ENCODE measurements at regions not wholly inside any gene's neighbourhood (a gene's known extent, or its start where the extent isn't known, plus 50 kb on each side); places are given as distances from the start of the nearest gene placed in this dataset.
A peak's percentile ranks its signal among the peaks of the same experiment; 100 is the strongest.
"Not testable (repeated sequence)": the region's sequence is repeated elsewhere in the genome, so short reads cannot be mapped to it uniquely, and the experiment has no call there.

DNA sequence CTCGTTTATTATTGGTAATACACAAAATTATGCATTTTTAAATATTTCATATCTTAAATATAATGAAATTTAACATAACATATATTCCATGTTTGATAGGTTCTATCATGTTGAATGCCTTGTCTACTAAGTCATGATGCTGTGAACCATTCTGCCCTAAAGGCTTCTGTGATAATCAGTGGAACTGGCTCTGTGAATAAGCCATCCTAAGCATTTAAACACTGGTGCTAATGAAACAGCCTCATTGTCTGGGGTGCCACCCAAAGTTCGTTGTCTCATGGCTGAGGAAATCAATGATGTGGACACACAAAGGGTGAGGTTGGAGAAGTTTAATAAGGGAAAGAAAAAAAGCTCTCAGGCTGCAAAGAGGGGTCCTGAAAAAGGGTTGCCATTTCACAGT lies 264.7 kb upstream of the ZRANB2 start:
- DNase-seq (ENCODE audit: low read depth): no peak

DNA sequence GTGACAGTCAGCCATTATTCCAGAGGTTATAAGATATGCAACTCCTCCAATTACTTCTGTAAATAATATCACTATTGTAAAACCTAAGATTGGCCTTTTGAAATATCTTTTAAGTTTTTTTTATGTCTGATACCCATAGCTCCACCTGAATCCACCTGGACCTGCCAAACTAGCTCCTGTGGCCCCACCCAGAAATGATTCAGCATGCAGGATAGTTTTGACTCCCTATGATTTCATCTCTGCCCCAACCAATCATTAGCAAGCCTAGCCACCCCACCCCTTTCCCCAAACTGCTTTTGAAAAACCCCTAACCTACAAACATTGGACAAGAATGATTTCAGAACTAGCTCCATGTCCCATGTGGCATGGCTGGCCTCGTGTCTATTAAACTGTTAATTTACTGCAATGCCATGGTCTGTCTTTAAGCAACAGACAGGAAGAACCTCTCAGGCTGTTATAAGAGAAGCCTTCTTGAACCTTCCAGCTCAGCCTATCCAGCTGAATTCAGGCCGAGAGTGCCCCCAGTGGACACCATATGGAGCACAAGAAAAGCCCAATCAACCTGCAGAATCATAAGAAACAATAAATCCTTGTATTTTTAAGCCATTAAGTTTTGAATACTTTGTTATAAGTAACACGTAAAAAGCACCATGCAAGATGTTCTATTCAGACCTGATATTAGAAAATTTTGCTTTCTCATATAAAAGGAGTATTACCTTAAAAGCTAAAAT lies 263.0 kb upstream of the ZRANB2 start:
- no peak for DNase-seq (ENCODE audit: low read depth)

DNA sequence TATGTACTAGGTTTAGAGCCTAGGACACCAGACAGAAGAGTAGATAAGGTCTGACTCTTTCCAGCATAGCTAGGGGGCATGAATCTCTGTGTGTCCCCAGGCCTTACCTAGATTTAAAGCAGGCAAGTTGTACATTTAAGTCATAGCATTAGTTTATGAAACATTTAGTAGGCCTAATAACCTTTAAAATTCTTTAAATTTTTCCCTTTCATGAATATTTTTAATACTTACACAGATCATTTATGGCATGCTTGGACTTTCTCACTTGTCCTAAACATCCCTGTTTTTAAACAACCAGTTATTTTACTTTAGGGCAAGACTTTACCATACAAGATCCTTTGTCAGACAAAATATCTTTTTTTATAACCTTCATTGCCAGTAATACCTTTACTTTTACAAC lies 258.4 kb upstream of the ZRANB2 start:
- no peak for DNase-seq (ENCODE audit: low read depth)

DNA sequence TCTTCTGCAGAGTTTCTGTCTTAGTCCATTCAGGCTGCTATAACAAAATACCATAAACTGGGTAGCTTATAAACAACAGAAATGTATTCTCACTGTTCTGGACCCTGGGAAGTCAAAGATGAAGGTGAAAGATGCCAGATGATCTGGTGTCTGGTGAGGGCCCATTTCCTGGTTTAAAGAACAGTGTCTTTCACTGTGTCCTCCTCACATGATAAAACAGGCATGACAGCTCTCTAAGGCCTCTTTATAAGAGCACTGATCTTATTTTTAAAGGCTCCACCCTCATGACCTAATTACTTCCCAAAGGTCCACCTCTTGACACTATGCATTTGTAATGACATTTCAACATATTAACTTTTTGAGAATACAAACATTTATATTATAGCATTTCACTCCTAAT lies 250.2 kb upstream of the ZRANB2 start:
- DNase-seq (ENCODE audit: low read depth): no peak

DNA sequence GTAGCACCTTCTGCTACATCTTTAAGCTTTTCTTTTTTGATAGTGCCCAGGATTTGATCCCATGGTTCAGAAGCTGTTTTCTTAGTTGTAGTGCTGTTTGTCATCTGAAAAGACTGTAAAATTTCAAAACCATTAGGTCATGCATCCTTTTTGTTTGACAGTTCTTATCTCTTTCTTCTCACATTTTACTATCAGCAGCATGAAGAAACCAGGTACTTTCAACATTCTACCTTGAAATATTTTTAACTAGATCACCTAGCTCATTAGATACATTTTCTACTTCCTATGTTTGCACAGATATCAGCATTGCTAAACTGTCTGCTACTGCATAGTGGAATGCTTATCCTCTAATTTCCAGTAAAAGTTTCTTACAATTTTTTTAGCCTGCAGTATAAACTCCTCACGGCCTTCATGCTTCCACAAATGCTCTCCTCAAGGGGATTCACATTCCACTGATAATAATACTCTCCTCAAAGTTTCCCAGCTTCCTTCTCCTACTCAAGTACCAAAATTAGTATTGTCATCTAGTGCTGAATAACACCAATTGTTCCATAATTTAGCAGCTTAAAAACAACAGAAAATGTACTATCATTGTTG lies 243.9 kb upstream of the ZRANB2 start:
- DNase-seq (ENCODE audit: low read depth): no peak

DNA sequence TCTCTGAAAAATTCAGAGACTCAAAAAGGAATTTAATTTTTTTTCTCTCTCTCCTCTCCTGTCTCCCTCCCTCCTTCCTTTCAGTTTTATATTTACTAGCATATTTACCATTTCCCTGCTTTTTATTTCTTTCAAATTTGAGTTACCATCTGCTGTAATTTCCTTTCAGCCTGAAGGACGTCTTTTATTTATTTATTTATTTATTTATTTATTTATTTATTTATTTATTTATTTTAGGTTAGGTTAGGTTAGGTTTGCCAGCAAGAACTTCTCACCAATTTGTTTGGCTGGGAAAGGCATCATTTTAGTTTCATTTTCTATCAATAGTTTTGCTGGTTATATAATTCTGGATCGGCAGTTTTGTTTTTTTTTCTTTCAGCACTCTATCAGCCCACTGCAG lies 231.7 kb upstream of the ZRANB2 start:
- no peak for DNase-seq (ENCODE audit: low read depth)

DNA sequence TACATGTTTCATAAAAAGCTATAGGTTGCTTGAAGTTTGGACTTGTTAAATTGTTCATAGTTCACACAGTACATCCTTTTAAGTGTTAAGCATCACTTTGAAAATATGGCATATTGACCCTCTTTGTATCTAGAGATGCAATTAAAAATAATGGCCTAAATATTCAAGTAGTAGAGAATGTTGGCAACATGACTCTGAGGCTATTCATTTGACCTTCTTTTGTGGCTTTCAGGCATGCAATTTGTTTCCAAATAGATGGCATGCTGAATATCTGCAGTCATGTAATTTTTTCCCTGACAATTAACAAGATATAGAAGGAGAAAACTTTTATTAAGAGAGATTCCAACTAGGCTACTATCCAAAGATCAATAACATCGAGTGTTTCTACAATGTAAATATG lies 230.5 kb upstream of the ZRANB2 start:
- DNase-seq (ENCODE audit: low read depth): no peak

DNA sequence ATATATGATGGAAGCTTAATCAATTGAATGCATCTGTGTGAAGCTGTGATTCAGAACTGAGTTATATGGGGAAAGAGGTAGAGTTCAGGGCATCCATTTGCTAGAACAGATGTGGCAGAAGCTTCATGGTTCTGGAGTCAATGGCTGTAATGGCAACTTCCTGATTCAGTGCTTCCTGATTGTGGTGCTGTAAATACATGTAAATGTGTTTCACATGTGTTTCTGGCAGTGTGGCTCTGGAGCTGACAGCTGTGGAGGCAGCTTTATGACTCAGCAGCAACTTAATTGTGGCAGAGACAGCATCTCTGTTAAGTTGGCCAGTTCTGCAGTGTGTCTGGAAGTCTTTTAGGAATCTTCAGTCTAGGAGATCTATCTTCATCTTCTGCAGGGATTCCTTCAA lies 226.6 kb upstream of the ZRANB2 start:
- DNase-seq (ENCODE audit: low read depth): peak; percentile 9

DNA sequence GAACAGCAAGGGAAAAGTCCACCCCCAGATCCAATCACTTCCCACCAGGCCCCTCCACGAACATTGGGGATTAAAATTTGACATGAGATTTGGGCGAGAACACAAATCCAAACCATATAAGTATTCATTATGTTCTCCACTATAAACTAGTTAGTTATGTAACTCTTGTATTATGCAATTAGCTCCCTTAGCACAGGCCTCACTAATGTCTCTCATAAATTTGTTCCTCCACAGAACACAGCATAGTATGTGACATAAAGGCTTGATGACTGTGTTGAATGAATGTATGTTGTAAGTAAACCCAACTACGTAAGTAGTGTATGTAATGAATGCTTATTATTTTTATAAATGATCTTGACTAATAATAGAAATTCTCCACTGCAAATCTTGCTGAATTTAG lies 223.3 kb upstream of the ZRANB2 start:
- no peak for DNase-seq (ENCODE audit: low read depth)

DNA sequence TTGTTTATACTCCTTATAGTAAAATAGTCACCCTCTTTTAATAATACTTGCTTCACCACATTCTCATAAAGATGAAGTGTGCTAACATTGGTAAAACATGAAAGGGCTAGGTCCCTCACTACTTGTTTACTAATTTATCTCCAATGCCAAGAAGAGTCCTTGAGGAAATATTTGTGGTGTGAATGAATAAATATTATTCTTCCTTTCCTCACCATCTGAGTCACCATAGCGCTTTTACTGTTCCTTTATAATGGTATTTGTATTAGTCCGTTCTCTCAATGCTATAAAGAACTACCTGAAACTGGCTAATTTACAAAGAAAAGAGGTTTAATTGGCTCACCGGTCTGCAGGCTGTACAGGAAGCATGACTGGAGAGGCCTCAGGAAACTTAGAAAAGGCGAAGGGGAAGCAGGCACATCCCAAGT lies 222.8 kb upstream of the ZRANB2 start:
- DNase-seq (ENCODE audit: low read depth): no peak

DNA sequence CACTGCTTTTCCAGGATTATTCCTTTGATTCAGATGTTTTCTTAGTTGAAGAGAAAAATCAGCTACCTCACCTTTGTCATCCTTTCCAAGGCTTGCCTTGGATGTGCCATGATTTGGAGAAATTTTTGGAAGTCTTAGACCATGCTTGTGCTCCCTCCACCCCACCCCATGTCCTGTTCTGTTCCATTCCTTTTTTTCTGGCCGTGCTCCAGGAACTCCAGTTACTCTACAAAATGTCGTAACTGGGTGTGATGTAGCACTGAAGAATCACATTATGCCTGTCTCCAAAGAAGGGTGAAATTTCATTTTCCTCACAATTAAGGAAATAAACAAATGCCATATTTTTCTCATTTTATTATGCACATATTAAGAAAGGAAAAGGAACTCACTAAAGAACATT lies 217.8 kb upstream of the ZRANB2 start:
- DNase-seq (ENCODE audit: low read depth): no peak

DNA sequence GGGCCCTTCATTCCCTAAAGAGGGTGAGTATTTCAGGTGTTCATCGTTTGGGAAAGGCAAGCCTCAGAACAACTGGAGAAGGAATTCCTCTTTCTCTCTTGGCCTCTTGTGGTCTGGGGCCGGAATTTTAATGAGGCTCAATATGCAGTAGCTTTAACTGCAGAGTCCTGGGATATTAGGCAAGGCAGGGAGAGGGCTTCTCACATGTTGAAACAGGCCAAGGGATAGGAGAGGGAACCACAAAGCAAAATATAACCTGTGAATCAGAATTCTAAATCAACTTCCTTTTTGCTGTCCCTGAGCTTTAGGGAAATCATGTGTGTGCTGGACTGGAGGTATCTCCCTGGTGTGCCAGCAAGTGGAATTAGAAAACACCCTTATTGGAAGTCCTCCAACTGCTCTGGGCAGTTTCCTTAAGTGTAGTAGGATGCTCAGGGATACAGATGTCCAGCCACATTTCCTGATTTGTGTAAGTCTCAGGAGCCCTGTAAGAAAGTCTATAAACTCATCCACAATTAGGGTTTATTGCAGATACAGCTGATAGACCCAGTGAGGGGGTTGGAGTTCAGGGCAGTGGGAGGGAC lies 215.8 kb upstream of the ZRANB2 start:
- no peak for DNase-seq (ENCODE audit: low read depth)

DNA sequence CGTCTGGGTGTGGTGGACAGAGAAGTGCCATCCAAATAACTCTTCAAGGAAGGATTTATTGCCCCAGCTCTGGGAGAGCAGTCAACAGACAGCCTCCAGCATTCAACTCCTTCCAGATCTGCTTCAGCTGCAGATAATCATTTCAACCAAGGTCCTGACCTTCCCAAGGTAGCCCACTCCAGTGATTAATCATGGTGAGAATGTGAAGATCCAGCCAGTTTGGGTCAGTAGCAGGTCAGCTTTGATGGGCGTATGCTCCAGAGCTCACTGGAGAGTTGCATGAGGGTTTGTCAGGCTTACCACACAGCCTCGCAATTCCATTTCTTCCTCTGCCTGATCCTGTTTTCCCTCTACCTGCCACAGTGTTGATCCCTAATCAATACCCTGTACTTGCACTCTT lies 214.5 kb upstream of the ZRANB2 start:
- DNase-seq (ENCODE audit: low read depth): no peak

DNA sequence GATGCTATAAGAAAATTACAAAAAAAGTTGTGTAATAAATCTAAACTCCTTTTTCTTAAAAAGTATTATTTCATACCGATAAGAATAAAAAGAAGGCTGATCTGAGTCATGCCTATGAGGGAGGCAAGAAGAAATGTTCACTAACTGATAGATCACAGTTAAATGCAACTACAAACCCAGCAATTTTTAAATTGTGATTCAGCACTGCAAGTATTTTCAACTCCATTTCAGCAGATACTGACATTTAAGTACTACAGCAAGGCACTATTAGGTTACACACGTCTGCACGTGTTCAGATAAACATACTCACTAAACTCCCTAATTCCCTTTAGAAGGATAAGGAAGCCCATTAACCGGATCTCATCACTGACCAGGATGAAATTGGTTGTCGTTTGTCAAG lies 213.3 kb upstream of the ZRANB2 start:
- DNase-seq (ENCODE audit: low read depth): no peak

DNA sequence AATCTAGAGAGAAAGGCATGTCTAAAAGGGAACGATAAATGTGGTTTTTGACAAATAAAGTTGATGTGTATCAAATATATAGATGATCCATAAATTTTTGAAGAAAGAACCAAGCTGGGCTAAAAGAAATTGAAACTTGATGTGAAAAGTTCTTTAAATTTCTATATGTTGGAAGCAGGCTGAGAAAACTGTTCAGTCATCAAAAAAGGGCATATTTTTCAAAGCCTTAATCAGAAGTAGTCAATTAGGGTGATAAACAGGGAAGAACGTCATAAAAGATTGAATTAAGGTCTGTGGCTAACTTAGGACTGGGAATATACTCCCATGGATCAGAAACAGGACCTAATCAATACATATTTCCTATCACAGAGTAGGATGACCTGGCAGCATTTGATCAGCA lies 211.4 kb upstream of the ZRANB2 start:
- DNase-seq (ENCODE audit: low read depth): no peak

DNA sequence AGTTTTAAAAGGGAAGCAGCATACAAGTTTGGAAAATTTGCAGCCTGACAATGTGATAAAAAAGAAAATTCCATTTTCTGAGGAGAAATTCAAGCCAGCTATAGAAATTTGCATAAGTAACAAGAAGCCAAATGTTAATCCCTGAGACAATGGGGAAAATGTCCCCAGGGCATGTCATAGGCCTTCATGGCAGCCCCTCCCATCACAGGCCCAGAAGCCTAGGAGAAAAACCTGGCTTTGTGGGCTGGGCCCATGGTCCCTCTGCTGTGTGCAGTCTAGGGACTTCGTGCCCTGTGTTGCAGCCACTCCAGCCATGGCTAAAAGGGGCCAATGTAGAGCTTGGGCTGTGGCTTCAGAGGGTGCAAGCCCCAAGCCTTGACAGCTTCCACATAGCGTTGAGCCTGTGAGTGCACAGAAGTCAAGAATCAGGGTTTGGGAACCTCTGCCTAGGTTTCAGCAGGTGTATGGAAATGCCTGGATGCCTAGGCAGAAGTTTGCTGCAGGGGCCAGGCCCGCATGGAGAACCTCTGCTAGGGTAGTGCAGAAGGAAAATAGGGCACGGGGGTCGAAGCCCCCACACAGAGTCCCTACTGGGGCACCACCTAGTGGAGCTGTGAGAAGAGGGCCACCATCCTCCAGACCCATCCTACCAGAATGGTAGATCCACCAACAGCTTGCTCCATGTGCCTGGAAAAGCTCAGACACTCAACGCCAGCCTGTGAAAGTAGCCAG lies 209.8 kb upstream of the ZRANB2 start:
- DNase-seq (ENCODE audit: low read depth): not testable (repeated sequence)

DNA sequence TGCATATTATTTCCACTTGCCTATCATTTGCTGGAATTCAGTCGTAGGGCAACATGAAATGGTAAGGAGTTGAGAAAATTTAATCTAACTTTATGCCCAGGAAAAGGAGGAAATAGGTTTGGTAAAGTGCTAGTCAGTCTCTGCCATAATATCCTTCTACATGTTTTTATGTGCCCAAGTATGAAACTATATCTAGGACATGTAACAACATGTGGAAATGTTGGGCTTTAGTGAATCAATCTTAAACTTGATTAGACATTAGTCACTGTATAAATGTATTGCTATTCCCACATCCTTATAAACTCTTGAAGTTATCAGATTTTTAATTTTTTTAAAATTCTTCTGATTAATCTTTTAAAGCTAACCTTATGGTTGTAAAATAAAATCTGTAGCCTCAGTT lies 204.7 kb upstream of the ZRANB2 start:
- no peak for DNase-seq (ENCODE audit: low read depth)

DNA sequence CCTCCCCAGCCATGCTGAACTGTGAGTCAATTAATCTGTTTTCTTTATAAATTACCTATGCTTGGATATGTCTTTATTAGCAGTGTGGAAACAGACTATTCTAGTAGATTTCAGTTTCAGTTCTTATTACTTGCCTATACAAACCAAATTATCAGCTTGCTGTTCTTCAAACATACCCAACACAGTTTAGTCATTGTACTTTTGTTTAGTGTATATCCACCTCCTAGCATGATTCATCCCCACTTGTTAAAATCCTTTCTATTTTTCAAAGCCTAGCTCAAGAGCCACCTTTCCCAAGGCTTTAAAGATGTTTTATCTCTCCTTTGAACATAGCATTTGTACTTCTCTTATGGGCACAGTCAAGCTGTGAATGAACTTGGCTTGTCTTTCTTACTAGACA lies 195.6 kb upstream of the ZRANB2 start:
- DNase-seq (ENCODE audit: low read depth): no peak

DNA sequence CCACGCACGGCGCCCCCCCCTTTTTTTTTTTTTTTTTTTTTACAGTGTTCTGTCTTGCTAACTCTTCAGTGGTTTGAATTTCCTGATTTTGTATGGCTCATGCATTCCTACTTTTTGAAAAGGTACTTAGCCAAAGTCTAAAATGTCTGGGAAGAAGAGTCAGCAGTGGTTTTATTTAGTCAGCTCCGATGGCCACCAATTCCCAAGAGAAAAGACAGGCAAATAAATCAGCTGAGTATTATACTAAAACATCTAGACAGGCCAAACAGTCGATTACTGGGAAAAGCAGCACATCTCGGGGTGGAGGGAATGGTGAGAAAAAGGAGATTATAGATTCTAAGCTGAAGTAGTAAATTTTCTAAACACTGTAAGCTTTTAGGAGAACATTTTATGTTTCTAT lies 192.5 kb upstream of the ZRANB2 start:
- DNase-seq (ENCODE audit: low read depth): no peak

DNA sequence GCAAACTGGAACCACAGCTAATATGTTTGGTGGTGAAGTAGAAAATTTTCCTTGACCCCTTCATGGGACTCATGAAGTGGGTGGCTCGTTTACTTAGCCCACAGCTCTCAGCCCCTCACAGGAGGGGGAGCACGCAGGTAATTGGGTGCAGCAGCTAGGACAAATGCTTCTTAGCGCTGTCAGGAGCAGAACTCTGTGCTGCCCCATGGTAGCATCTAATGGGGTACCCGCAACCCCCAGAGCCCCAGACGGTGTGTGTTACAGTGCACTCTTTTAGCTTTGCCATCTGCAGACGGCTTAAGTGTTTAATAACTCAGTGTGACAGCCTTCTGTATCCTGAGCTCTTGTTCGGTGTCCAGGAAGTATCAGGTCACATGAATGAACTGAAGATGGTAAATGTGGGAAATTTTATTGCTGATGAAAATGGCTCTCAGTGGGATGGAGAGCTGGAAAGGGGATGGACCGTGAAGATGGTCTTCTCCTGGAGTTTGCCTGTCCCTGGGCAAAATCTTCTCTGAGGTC lies 189.6 kb upstream of the ZRANB2 start:
- no peak for DNase-seq (ENCODE audit: low read depth)

DNA sequence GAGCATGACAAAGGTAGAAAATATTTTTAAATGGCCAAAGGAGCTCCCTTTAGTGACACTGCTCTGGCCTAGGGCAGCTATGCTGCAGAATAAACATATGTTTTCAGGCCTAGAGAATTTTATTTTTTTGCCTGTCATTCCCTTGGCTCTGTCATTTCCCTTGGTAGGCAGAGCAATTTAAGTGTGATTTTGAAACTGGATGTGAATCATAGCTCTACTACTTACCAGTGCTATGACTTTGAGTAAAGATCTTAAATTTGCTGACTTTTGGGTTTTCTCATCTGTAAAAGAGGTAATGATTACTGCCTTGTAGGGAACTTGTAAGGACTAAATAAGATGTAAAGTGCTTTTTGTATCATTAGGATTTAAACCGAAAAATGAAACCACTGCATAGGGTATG lies 189.0 kb upstream of the ZRANB2 start:
- DNase-seq (ENCODE audit: low read depth): no peak

DNA sequence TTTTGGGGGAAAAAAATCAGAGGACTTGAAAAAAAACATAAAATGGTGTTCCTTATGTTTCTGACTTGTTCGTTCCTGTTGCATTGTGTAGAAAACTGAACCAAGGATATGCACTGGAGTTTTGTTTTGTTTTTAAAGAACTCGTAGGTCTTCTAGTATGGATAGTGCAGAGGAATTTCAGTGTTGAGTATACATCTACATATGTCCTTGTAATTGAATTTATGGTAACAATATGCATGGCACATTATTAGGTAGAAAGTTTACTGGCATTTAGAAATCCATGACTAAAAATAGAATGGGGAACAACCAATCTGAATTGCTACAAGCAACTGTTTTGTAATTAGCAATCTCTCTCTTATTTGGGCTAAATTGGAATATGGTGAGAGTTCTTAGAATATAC lies 188.3 kb upstream of the ZRANB2 start:
- DNase-seq (ENCODE audit: low read depth): no peak

DNA sequence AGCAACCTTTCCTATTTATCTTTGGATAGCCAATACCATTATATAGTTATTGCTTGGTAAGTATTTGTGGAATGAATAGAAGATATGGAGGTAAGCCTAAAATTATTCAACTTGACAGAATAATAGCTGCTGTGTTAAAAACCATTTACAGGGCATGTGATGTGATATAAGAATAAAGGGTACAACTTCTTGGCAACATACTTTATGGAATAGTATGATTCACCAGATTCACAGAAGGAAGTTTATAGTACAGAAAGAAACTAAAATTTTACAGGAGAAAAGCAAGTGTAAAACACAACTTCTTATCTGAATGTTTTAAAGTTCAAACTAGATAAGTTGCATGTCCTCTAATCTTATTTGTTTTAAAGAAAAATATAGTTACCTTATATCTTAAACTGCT lies 186.4 kb upstream of the ZRANB2 start:
- DNase-seq (ENCODE audit: low read depth): no peak

Data from non-pigmented ciliary epithelial cell (primary cell).